Esophagus muscularis mucosa (tissue), 4 donors: ENCODE measurements at regions not wholly inside any gene's neighbourhood (a gene's known extent, or its start where the extent isn't known, plus 50 kb on each side); places are given as distances from the start of the nearest gene placed in this dataset.

Source experiments
- DNase-seq: peaks from one replicate; pipeline ENCODE4 v3.0.0-alpha.2; 2017; ENCODE audit errors: extremely low spot score
- H3K27ac ChIP-seq, 4 donors: fragments of 200-600 bp; sonication (generic); replicated peaks in 1 of 4; 1 replicate in 3 of 4; 2 replicates in 1 of 4; pipeline ENCODE4 v1.5.1; 2016 to 2019; ENCODE audit warnings: mild to moderate bottlenecking in 1 of 4
- H3K27me3 ChIP-seq, 4 donors: fragments of 200-600 bp; sonication (generic); one replicate each; pipeline versions ENCODE4 v1.5.1 to v1.6.0; 2016 to 2019
- H3K36me3 ChIP-seq, 4 donors: fragments of 200-600 bp; sonication (generic); one replicate each; pipeline ENCODE4 v1.5.1; 2016 to 2019
- H3K4me1 ChIP-seq, 4 donors: fragments of 200-600 bp; sonication (generic); one replicate each; pipeline ENCODE4 v1.5.1; 2016 to 2019
- H3K4me3 ChIP-seq, 4 donors: fragments of 200-600 bp; sonication (generic); 1 replicate in 2 of 4; 2 replicates in 2 of 4; pipeline ENCODE4 v1.5.1; 2016 to 2019; ENCODE audit warnings: mild to moderate bottlenecking in 4 of 4, moderate library complexity in 1 of 4
- H3K9me3 ChIP-seq, 4 donors: fragments of 200-600 bp; sonication (generic); 1 replicate in 3 of 4; 2 replicates in 1 of 4; pipeline ENCODE4 v1.5.1; 2016 to 2019
- EP300 ChIP-seq: sonication (generic); formaldehyde crosslinking; IDR thresholded peaks from one replicate; pipeline ENCODE4 v1.6.1; 2017; ENCODE audit warnings: antibody characterized with exemption
- POLR2A ChIP-seq: fragments of 450-650 bp; IDR thresholded peaks from one replicate; pipeline ENCODE4 v1.6.1; 2017; ENCODE audit warnings: antibody characterized with exemption, moderate library complexity, mild to moderate bottlenecking, low read depth
- POLR2AphosphoS5 ChIP-seq, 2 donors: sonication (generic); formaldehyde crosslinking; IDR thresholded peaks; one replicate each; pipeline ENCODE4 v1.6.1; 2017; ENCODE audit warnings: antibody characterized with exemption in 2 of 2
- WGBS: methylation state at CpG from one replicate; pipeline ENCODE4 v1.1.5; 2018; 5-methylcytosine and 5-hydroxymethylcytosine counted together
- intact Hi-C: fragments of 100-400 bp; cut with DNase I; formaldehyde crosslinking; loops from one replicate; pipeline ENCODE4 v1.15.1; 2023
- TF ChIP-seq, protein P1 (sequence below), 3 experiments: fragments of 200-600 bp in 2 of 3; fragments of 450-650 bp in 1 of 3; sonication (generic) in 2 of 3; IDR thresholded peaks; one replicate each; pipeline ENCODE4 v1.5.1; 2017 to 2019; ENCODE audit warnings: antibody characterized with exemption in 3 of 3, mild to moderate bottlenecking in 2 of 3, moderate library complexity in 1 of 3

DNA sequence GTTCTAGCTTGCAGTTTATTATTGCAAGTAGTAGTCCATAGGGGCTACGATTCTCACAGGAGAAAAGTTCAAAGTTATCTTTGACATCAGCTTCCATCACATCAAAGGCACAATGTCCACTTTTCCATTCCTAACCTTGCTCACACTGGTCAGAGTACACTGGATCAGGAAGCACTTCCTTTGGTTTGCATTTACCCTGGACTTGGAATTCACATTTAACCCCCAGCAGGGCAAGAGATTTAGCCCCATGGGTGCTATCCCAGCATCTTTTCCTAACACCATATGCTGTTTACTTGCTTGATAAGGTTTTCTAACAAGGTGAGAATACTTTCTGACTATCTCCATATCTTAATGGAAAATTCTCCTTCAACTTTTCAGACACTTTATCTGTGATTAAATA is 55.6 kb upstream of the ASTN2 start:
- no peaks in the 10 kb centered on the region for H3K4me1 ChIP-seq
- no peak overlapping the region for H3K4me3 ChIP-seq
- DNase-seq = no peak
- no peaks in the 10 kb centered on the region for H3K36me3 ChIP-seq
- no peak overlapping the region for H3K27ac ChIP-seq
- H3K9me3 ChIP-seq = no peaks in the 10 kb centered on the region
- 21% methylated on average over 1 of the region's 1 CpG for WGBS
- TF ChIP-seq, protein P1, sequence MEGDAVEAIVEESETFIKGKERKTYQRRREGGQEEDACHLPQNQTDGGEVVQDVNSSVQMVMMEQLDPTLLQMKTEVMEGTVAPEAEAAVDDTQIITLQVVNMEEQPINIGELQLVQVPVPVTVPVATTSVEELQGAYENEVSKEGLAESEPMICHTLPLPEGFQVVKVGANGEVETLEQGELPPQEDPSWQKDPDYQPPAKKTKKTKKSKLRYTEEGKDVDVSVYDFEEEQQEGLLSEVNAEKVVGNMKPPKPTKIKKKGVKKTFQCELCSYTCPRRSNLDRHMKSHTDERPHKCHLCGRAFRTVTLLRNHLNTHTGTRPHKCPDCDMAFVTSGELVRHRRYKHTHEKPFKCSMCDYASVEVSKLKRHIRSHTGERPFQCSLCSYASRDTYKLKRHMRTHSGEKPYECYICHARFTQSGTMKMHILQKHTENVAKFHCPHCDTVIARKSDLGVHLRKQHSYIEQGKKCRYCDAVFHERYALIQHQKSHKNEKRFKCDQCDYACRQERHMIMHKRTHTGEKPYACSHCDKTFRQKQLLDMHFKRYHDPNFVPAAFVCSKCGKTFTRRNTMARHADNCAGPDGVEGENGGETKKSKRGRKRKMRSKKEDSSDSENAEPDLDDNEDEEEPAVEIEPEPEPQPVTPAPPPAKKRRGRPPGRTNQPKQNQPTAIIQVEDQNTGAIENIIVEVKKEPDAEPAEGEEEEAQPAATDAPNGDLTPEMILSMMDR (IDR thresholded peaks at IDR 0.05) = no peak
- TF ChIP-seq POLR2AphosphoS5 (IDR thresholded peaks at IDR 0.05) = no peak
- TF ChIP-seq POLR2A = no peak
- no peak for TF ChIP-seq EP300
- peaks cover 0 to 7% (median 0%) of the 10 kb centered on the region in 4 donors for H3K27me3 ChIP-seq
- intact Hi-C loops = no loop called here

DNA sequence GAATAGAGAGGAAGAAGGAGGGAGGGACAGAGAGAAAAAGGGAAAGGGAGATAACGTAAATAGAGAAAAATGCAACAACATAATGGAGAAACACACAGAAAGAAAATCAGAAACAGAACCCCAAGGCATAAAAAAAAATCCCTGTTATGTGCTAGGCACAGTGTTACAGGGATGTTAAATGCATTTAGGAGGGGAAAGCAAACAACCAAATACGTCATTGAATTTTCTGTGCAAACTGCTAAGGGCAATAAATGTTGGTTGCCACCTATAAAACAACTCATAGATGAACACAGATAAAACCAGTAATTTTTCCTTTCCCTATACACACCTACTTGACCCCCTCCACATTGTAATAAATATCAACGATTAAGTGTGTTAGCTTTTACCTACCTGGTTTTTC is 51.3 kb upstream of the ASTN2 start:
- no peak for DNase-seq
- Histone ChIP-seq H3K27me3 (peaks cover 0 to 29% (median 0%) of the 10 kb centered on the region in 4 donors), H3K27ac (no peak overlapping the region), H3K36me3 (no peaks in the 10 kb centered on the region), H3K4me1 (no peaks in the 10 kb centered on the region), H3K9me3 (no peaks in the 10 kb centered on the region), H3K4me3 (no peak overlapping the region)
- intact Hi-C loops = no loop called here
- TF ChIP-seq POLR2AphosphoS5 (IDR thresholded peaks at IDR 0.05) (no peak), POLR2A (no peak), EP300 (no peak)
- TF ChIP-seq, protein P1 (IDR thresholded peaks at IDR 0.05) = no peak
- WGBS = 80% methylated on average over 3 of the region's 3 CpGs

DNA sequence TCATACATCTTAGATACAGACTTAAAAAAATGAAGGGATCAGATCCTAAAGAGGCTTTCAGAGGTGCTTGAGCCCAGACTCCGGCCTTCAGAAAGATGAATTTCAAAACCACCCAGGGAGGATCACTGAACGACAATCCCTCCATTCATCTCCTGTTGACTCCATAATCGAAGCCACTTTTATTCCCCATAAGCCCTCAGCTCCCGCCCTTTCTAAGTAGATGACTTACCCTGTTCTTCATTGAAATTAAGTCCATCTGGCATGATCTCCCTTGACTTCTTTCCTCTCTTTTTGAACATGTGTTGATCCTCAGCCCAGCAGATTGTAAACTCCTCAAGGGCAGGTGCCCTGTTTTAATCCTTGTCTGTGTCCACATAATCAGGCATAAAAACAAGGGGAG is 50.8 kb upstream of the ASTN2 start:
- no peaks in the 10 kb centered on the region for H3K36me3 ChIP-seq
- H3K4me3 ChIP-seq = no peak overlapping the region
- H3K9me3 ChIP-seq = no peaks in the 10 kb centered on the region
- TF ChIP-seq POLR2A = no peak
- TF ChIP-seq, protein P1 (IDR thresholded peaks at IDR 0.05) = no peak
- no peak for TF ChIP-seq POLR2AphosphoS5 (IDR thresholded peaks at IDR 0.05)
- no peak for TF ChIP-seq EP300
- WGBS = 73% methylated on average over 4 of the region's 4 CpGs
- intact Hi-C loops = no loop called here
- peaks cover 0 to 29% (median 0%) of the 10 kb centered on the region in 4 donors for H3K27me3 ChIP-seq
- H3K27ac ChIP-seq = no peak overlapping the region
- DNase-seq = no peak
- H3K4me1 ChIP-seq = no peaks in the 10 kb centered on the region

DNA sequence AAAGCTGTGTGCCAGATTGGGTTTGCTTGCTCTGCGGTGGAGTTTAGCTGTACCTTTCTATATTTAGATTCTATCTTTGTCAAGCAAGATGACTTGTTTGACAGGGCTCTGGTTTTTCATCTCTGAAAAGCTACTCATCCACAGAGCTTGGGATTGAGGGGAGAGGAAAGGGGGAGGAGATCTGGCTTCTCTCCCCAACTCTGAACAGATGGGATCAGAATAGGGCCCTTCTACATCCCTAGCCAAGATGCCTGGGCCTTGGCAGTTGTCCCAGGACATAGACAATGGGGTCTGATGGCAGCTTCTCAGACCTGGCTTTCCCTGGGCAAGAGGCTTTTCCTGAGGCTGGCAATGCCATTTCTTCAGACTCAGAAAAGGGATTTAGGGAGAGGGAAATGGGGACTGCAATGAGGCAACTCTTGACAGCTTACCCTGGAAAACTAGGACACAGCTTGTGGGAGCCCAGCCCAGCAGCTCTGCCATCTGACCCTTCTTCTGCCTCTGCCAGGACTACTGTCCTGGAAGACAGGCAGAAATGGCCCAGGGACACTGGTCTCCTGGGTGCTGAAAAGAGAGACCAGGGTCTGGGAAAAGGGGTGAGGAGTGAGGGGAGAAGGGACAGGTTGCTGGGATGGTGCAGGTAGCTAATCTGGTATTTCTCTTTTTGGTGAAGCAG is 50.2 kb upstream of the ASTN2 start:
- 43% methylated on average over 1 of the region's 1 CpG for WGBS
- TF ChIP-seq, protein P1 (IDR thresholded peaks at IDR 0.05) = no peak
- TF ChIP-seq POLR2AphosphoS5 (IDR thresholded peaks at IDR 0.05) (no peak), EP300 (no peak), POLR2A (no peak)
- no peak overlapping the region for H3K4me3 ChIP-seq
- no peak overlapping the region for H3K27ac ChIP-seq
- no peak for DNase-seq
- H3K9me3 ChIP-seq = no peaks in the 10 kb centered on the region
- no peaks in the 10 kb centered on the region for H3K4me1 ChIP-seq
- peaks cover 0 to 29% (median 0%) of the 10 kb centered on the region in 4 donors for H3K27me3 ChIP-seq
- intact Hi-C loops = no loop called here
- no peaks in the 10 kb centered on the region for H3K36me3 ChIP-seq
